ENCODE measurements at regions not wholly inside any gene's neighbourhood (a gene's known extent, or its start where the extent isn't known, plus 50 kb on each side); places are given as distances from the start of the nearest gene placed in this dataset.

GRCh38 chr5:137567226-137567625 is 68.1 kb upstream of the SPOCK1 start:
- intact Hi-C loops (cut with micrococcal nuclease): no loop called here
- Mint-ChIP-seq H3K9me3 (ENCODE audit: unreplicated experiment) (no peaks in the 10 kb centered on the region), H3K4me1 (ENCODE audit: insufficient read depth, unreplicated experiment) (peaks cover 36% of the 10 kb centered on the region), H3K27ac (ENCODE audit: low read depth, unreplicated experiment) (no peak overlapping the region), H3K36me3 (ENCODE audit: insufficient read depth, unreplicated experiment) (no peaks in the 10 kb centered on the region), H3K4me3 (ENCODE audit: unreplicated experiment) (no peak overlapping the region), H3K27me3 (ENCODE audit: insufficient read depth, unreplicated experiment) (no peaks in the 10 kb centered on the region)
- no peak for DNase-seq (ENCODE audit: unreplicated experiment)
- BruUV-seq (replicated peaks): no TSS peak
- ChIA-PET CTCF (interaction anchor here (0.7 to 0.8 kb wide), 2 partner anchors 43 to 175 kb away, joined by 3 read pairs; no protein-coding TSS in a partner anchor), POLR2A (no interaction called here)
- TF ChIP-seq, protein P1, sequence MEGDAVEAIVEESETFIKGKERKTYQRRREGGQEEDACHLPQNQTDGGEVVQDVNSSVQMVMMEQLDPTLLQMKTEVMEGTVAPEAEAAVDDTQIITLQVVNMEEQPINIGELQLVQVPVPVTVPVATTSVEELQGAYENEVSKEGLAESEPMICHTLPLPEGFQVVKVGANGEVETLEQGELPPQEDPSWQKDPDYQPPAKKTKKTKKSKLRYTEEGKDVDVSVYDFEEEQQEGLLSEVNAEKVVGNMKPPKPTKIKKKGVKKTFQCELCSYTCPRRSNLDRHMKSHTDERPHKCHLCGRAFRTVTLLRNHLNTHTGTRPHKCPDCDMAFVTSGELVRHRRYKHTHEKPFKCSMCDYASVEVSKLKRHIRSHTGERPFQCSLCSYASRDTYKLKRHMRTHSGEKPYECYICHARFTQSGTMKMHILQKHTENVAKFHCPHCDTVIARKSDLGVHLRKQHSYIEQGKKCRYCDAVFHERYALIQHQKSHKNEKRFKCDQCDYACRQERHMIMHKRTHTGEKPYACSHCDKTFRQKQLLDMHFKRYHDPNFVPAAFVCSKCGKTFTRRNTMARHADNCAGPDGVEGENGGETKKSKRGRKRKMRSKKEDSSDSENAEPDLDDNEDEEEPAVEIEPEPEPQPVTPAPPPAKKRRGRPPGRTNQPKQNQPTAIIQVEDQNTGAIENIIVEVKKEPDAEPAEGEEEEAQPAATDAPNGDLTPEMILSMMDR (IDR thresholded peaks at IDR 0.05; ENCODE audit: unreplicated experiment): no peak

DNA sequence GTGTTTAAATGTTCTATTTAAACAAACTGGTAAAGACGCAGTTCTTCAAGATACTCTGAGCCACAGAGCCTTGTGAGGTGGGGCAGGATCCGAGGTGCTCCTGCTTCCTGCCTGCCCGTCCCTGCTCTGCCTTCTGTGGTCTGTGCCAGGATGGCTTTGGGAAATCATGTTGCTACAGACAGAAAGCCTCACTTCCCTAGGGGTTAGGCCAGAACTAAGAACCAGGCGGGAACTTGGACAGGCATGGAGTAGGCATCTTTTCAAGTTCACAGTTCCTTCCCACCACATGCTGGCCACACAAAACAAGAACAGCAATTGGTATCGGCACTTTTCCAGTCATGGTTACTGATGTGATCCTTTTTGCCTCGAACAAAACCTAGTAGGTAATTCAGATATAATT is 67.7 kb upstream of the SPOCK1 start:
- Mint-ChIP-seq H3K4me1 (ENCODE audit: insufficient read depth, unreplicated experiment) (peaks cover 32% of the 10 kb centered on the region), H3K36me3 (ENCODE audit: insufficient read depth, unreplicated experiment) (no peaks in the 10 kb centered on the region), H3K4me3 (ENCODE audit: unreplicated experiment) (no peak overlapping the region), H3K9me3 (ENCODE audit: unreplicated experiment) (no peaks in the 10 kb centered on the region), H3K27ac (ENCODE audit: low read depth, unreplicated experiment) (no peak overlapping the region), H3K27me3 (ENCODE audit: insufficient read depth, unreplicated experiment) (no peaks in the 10 kb centered on the region)
- ChIA-PET POLR2A (no interaction called here), CTCF (interaction anchor here (0.7 to 0.8 kb wide), 2 partner anchors 43 to 176 kb away, joined by 3 read pairs; no protein-coding TSS in a partner anchor)
- no TSS peak for BruUV-seq (replicated peaks)
- intact Hi-C loops (cut with micrococcal nuclease): no loop called here
- no peak for DNase-seq (ENCODE audit: unreplicated experiment)
- TF ChIP-seq, protein P1 (IDR thresholded peaks at IDR 0.05; ENCODE audit: unreplicated experiment): no peak

- H3K4me1 Mint-ChIP-seq (ENCODE audit: insufficient read depth, unreplicated experiment): peaks cover 38% of the 10 kb centered on the region
These were observed 67.0 kb upstream of the SPOCK1 start for GRCh38 chr5:137566118-137566541.

GRCh38 chr5:137565450-137565849 is 66.3 kb upstream of the SPOCK1 start:
- ChIA-PET CTCF (interaction anchor here (0.8 kb wide), 1 partner anchor 57 kb away, joined by 3 read pairs; no protein-coding TSS in a partner anchor), POLR2A (no interaction called here)
- no peak overlapping the region for H3K27ac Mint-ChIP-seq (ENCODE audit: low read depth, unreplicated experiment)
- H3K4me1 Mint-ChIP-seq (ENCODE audit: insufficient read depth, unreplicated experiment): peaks cover 43% of the 10 kb centered on the region
- no peak overlapping the region for H3K4me3 Mint-ChIP-seq (ENCODE audit: unreplicated experiment)
- no TSS peak for BruUV-seq (replicated peaks)
- H3K9me3 Mint-ChIP-seq (ENCODE audit: unreplicated experiment): no peaks in the 10 kb centered on the region
- H3K36me3 Mint-ChIP-seq (ENCODE audit: insufficient read depth, unreplicated experiment): no peaks in the 10 kb centered on the region
- H3K27me3 Mint-ChIP-seq (ENCODE audit: insufficient read depth, unreplicated experiment): no peaks in the 10 kb centered on the region
- intact Hi-C loops (cut with micrococcal nuclease): no loop called here
- TF ChIP-seq, protein P1 (IDR thresholded peaks at IDR 0.05; ENCODE audit: unreplicated experiment): no peak
- DNase-seq (ENCODE audit: unreplicated experiment): no peak

More at GRCh38 chr5:137566118-137566541, 67.0 kb upstream of the SPOCK1 start:
- peak; percentile 22 for DNase-seq (ENCODE audit: unreplicated experiment)
- H3K36me3 Mint-ChIP-seq (ENCODE audit: insufficient read depth, unreplicated experiment): no peaks in the 10 kb centered on the region
- peak overlapping the region; percentile 79 for H3K27ac Mint-ChIP-seq (ENCODE audit: low read depth, unreplicated experiment)
- H3K9me3 Mint-ChIP-seq (ENCODE audit: unreplicated experiment): no peaks in the 10 kb centered on the region
- BruUV-seq (replicated peaks): no TSS peak
- intact Hi-C loops (cut with micrococcal nuclease): no loop called here
- H3K27me3 Mint-ChIP-seq (ENCODE audit: insufficient read depth, unreplicated experiment): no peaks in the 10 kb centered on the region
- ChIA-PET POLR2A (no interaction called here), CTCF (no interaction called here)
- TF ChIP-seq, protein P1 (IDR thresholded peaks at IDR 0.05; ENCODE audit: unreplicated experiment): no peak
- no peak overlapping the region for H3K4me3 Mint-ChIP-seq (ENCODE audit: unreplicated experiment)

All from MCF 10A (cell line).